IMR-90 (cell line): ENCODE measurements at regions not wholly inside any gene's neighbourhood (a gene's known extent, or its start where the extent isn't known, plus 50 kb on each side); places are given as distances from the start of the nearest gene placed in this dataset.

Source experiments
- ATAC-seq: fragments of 200-7000 bp; cut with Tn5 transposase; 2 replicates; pipeline ENCODE4 v1.9.1; 2020; ENCODE audit warnings: low read depth, mild to moderate bottlenecking, moderate library complexity
- BruUV-seq: library from RNA; stranded (reverse); fragments of 400-500 nt; replicated peaks from 2 replicates; lab custom pipeline; 2021; lab: Mats Ljungman, UMichigan
- CTCF ChIA-PET: fragments of 300-600 bp; formaldehyde crosslinking; extraction: SDS; loops from one replicate; lab custom pipeline; 2021; ENCODE audit warnings: antibody characterized with exemption; lab: Yijun Ruan, JAX
- POLR2A ChIA-PET: fragments of 300-600 bp; sonication (Branson Sonifier 250); formaldehyde crosslinking; loops from one replicate; lab custom pipeline; 2022; ENCODE audit warnings: antibody characterized with exemption; ENCODE audit not compliant: unreplicated experiment; lab: Charles Lee
- DNase-seq: peaks from one replicate; pipeline ENCODE4 v3.0.0; 2013
- H2AFZ ChIP-seq: replicated peaks from 2 replicates; pipeline ENCODE3; 2013; ENCODE audit warnings: low read length, mild to moderate bottlenecking; ENCODE audit not compliant: poor library complexity
- H2AK5ac ChIP-seq: 2 replicates; pipeline ENCODE4 v1.6.1; 2013; ENCODE audit warnings: low read depth, low read length, inconsistent platforms
- H2AK9ac ChIP-seq: replicated peaks from 2 replicates; pipeline ENCODE3; 2013; ENCODE audit warnings: mild to moderate bottlenecking, low read depth, low read length, moderate library complexity; ENCODE audit not compliant: poor library complexity
- H2BK120ac ChIP-seq: 2 replicates; pipeline ENCODE4 v1.6.1; 2013; ENCODE audit warnings: low read depth, low read length, inconsistent platforms
- H2BK15ac ChIP-seq: 3 replicates; pipeline ENCODE4 v1.6.1; 2013; ENCODE audit warnings: low read depth, low read length, inconsistent platforms
- H2BK20ac ChIP-seq: 2 replicates; pipeline ENCODE4 v1.6.1; 2013; ENCODE audit warnings: low read depth, mild to moderate bottlenecking, inconsistent platforms, low read length, moderate library complexity
- H2BK5ac ChIP-seq: 2 replicates; pipeline ENCODE4 v1.6.1; 2013; ENCODE audit warnings: mild to moderate bottlenecking, low read depth, low read length, inconsistent platforms; ENCODE audit not compliant: poor library complexity, severe bottlenecking
- H3K14ac ChIP-seq: replicated peaks from 2 replicates; pipeline ENCODE4 v1.6.1; 2013; ENCODE audit warnings: low read depth, low read length, inconsistent platforms
- H3K18ac ChIP-seq: 2 replicates; pipeline ENCODE4 v1.6.1; 2013; ENCODE audit warnings: low read depth, low read length, control low read depth
- H3K23ac ChIP-seq: 2 replicates; pipeline ENCODE4 v1.6.1; 2013; ENCODE audit warnings: low read depth, low read length, inconsistent platforms
- H3K27ac ChIP-seq: 2 replicates; pipeline ENCODE4 v1.5.1; 2013; ENCODE audit warnings: mild to moderate bottlenecking, control low read depth, low read length; ENCODE audit not compliant: insufficient read depth
- H3K27me3 ChIP-seq: 2 replicates; pipeline ENCODE4 v1.6.1; 2013; ENCODE audit warnings: low read length; ENCODE audit not compliant: control insufficient read depth, insufficient read depth
- H3K36me3 ChIP-seq: 2 replicates; pipeline ENCODE4 v1.6.1; 2013; ENCODE audit warnings: low read length, mixed read lengths; ENCODE audit not compliant: control insufficient read depth, insufficient read depth
- H3K4ac ChIP-seq: 2 replicates; pipeline ENCODE4 v1.6.1; 2013; ENCODE audit warnings: low read depth, low read length, inconsistent platforms
- H3K4me1 ChIP-seq: 2 replicates; pipeline ENCODE4 v1.6.1; 2013; ENCODE audit warnings: low read length, mixed read lengths; ENCODE audit not compliant: control insufficient read depth, insufficient read depth
- H3K4me2 ChIP-seq: 2 replicates; pipeline ENCODE4 v1.6.1; 2013; ENCODE audit warnings: low read depth, mild to moderate bottlenecking, control low read depth, low read length, moderate library complexity
- H3K4me3 ChIP-seq: 2 replicates; pipeline ENCODE4 v1.5.1; 2013; ENCODE audit warnings: low read depth, mild to moderate bottlenecking, control low read depth, low read length, moderate library complexity; ENCODE audit not compliant: insufficient read depth
- H3K56ac ChIP-seq: 2 replicates; pipeline ENCODE4 v1.6.1; 2013; ENCODE audit warnings: low read length, inconsistent platforms; ENCODE audit not compliant: insufficient read depth; ENCODE audit errors: extremely low read depth
- H3K79me1 ChIP-seq, 2 experiments: 2 replicates each; pipeline ENCODE4 v1.6.1; 2013; ENCODE audit warnings: low read length in 2 of 2, inconsistent platforms in 1 of 2, low read depth in 1 of 2
- H3K9ac ChIP-seq: 2 replicates; pipeline ENCODE4 v1.6.1; 2013; ENCODE audit warnings: low read depth, low read length, control low read depth
- H3K9me1 ChIP-seq: 2 replicates; pipeline ENCODE4 v1.6.1; 2013; ENCODE audit warnings: low read length, inconsistent platforms; ENCODE audit not compliant: insufficient read depth
- H3K9me3 ChIP-seq: 2 replicates; pipeline ENCODE4 v1.6.1; 2013; ENCODE audit warnings: low read length; ENCODE audit not compliant: control insufficient read depth, insufficient read depth
- H4K20me1 ChIP-seq: 2 replicates; pipeline ENCODE4 v1.6.1; 2013; ENCODE audit warnings: low read length, inconsistent platforms; ENCODE audit not compliant: insufficient read depth
- H4K5ac ChIP-seq: 2 replicates; pipeline ENCODE4 v1.6.1; 2013; ENCODE audit warnings: mild to moderate bottlenecking, low read depth, low read length, control low read depth
- H4K8ac ChIP-seq, 2 experiments: 2 replicates each; pipeline ENCODE4 v1.6.1; 2013; ENCODE audit warnings: low read depth in 2 of 2, low read length in 2 of 2, control low read depth in 1 of 2, inconsistent platforms in 1 of 2
- H4K91ac ChIP-seq: 2 replicates; pipeline ENCODE4 v1.6.1; 2013; ENCODE audit warnings: low read depth, low read length, inconsistent platforms; ENCODE audit not compliant: insufficient read depth
- CEBPB ChIP-seq: IDR thresholded peaks from 2 replicates; pipeline ENCODE4 v1.6.1; 2012; ENCODE audit warnings: low read depth, low read length, improper control_type of control experiment
- CHD1 ChIP-seq: IDR thresholded peaks from 2 replicates; pipeline ENCODE4 v1.6.1; 2012; ENCODE audit warnings: low read depth, low read length, improper control_type of control experiment
- MAFK ChIP-seq: IDR thresholded peaks from 2 replicates; pipeline ENCODE4 v1.6.1; 2012; ENCODE audit warnings: low read depth, low read length, improper control_type of control experiment
- MAZ ChIP-seq: IDR thresholded peaks from 2 replicates; pipeline ENCODE4 v1.6.1; 2012; ENCODE audit warnings: low read depth, mild to moderate bottlenecking, low read length, improper control_type of control experiment, moderate library complexity, borderline replicate concordance
- POLR2A ChIP-seq: IDR thresholded peaks from 2 replicates; pipeline ENCODE4 v1.6.1; 2012; ENCODE audit warnings: mild to moderate bottlenecking, low read depth, low read length
- RFX5 ChIP-seq: IDR thresholded peaks from 2 replicates; pipeline ENCODE4 v1.8.0; 2012; ENCODE audit warnings: low read depth, mild to moderate bottlenecking, low read length, moderate library complexity
- SMC3 ChIP-seq: fragments of 150-350 bp; IDR thresholded peaks from 2 replicates; pipeline ENCODE4 v1.6.1; 2016; ENCODE audit warnings: low read depth, mild to moderate bottlenecking, antibody characterized with exemption, low read length, moderate library complexity
- WGBS, 2 experiments: methylation state at CpG; one replicate each; pipeline versions ENCODE4 v1.1.5 to v1.1.7; 2013; ENCODE audit warnings: missing lambda C conversion rate in 2 of 2; ENCODE audit not compliant: insufficient read length in 1 of 2; ENCODE audit errors: extremely low coverage in 2 of 2; 5-methylcytosine and 5-hydroxymethylcytosine counted together
- dilution Hi-C: fragments of 300-500 bp; cut with HindIII; formaldehyde crosslinking; loops from one replicate; pipeline ENCODE4 v1.14.3; 2018; ENCODE audit warnings: low sequenced_read_pairs; ENCODE audit not compliant: unreplicated experiment
- in situ Hi-C: fragments of 300-500 bp; cut with MboI; formaldehyde crosslinking; loops from 3 replicates; pipeline ENCODE4 v1.14.3; 2019; ENCODE audit warnings: low sequenced_read_pairs, inconsistent platforms, mixed read lengths
- intact Hi-C: fragments of 100-400 bp; cut with micrococcal nuclease; formaldehyde crosslinking; loops from 2 replicates; pipeline ENCODE4 v1.10.0; 2022
- TF ChIP-seq, protein P1 (sequence below): conservative IDR thresholded peaks from 2 replicates; pipeline ENCODE4 v1.5.1; 2012; ENCODE audit warnings: mild to moderate bottlenecking, low read depth, low read length, improper control_type of control experiment

- TF ChIP-seq CHD1 (no peak), CEBPB (no peak), RFX5 (no peak), MAFK (no peak), MAZ (no peak), SMC3 (no peak), POLR2A (no peak)
- TF ChIP-seq, protein P1, sequence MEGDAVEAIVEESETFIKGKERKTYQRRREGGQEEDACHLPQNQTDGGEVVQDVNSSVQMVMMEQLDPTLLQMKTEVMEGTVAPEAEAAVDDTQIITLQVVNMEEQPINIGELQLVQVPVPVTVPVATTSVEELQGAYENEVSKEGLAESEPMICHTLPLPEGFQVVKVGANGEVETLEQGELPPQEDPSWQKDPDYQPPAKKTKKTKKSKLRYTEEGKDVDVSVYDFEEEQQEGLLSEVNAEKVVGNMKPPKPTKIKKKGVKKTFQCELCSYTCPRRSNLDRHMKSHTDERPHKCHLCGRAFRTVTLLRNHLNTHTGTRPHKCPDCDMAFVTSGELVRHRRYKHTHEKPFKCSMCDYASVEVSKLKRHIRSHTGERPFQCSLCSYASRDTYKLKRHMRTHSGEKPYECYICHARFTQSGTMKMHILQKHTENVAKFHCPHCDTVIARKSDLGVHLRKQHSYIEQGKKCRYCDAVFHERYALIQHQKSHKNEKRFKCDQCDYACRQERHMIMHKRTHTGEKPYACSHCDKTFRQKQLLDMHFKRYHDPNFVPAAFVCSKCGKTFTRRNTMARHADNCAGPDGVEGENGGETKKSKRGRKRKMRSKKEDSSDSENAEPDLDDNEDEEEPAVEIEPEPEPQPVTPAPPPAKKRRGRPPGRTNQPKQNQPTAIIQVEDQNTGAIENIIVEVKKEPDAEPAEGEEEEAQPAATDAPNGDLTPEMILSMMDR, result no peak
- H2AFZ ChIP-seq, result no peak overlapping the region
- H4K5ac ChIP-seq, result no peak overlapping the region
- ATAC-seq (no peak), DNase-seq (no peak)
- H3K79me1 ChIP-seq, result no peaks in the 10 kb centered on the region
- no peak overlapping the region for H3K4me3 ChIP-seq
- no peak overlapping the region for H3K56ac ChIP-seq
- no peaks in the 10 kb centered on the region for H3K4me1 ChIP-seq
- H3K27me3 ChIP-seq, result no peaks in the 10 kb centered on the region; the same call in 1 of the 2 replicates
- no peak overlapping the region for H3K23ac ChIP-seq
- no peak overlapping the region for H2AK9ac ChIP-seq
- WGBS, 2 experiments, result 63% methylated on average over 8 of the region's 11 CpGs; no CpG with 5 or more reads in 1 of the 2 experiments
- no peak overlapping the region for H2AK5ac ChIP-seq
- BruUV-seq, result no TSS peak
- H3K27ac ChIP-seq, result no peak overlapping the region
- ChIA-PET POLR2A (no interaction called here), CTCF (no interaction called here)
- no peak overlapping the region for H3K4me2 ChIP-seq
- H4K8ac ChIP-seq, result no peak overlapping the region
- no peak overlapping the region for H3K9ac ChIP-seq
- H2BK20ac ChIP-seq, result no peak overlapping the region
- H4K91ac ChIP-seq, result no peak overlapping the region
- in situ Hi-C loops (no loop called here), intact Hi-C loops (no loop called here), dilution Hi-C loops (no loop called here)
- H2BK5ac ChIP-seq, result no peak overlapping the region
- no peak overlapping the region for H3K4ac ChIP-seq
- no peaks in the 10 kb centered on the region for H3K36me3 ChIP-seq
- H2BK120ac ChIP-seq, result no peak overlapping the region
- no peaks in the 10 kb centered on the region for H3K9me1 ChIP-seq
- H3K18ac ChIP-seq, result no peak overlapping the region
- no peak overlapping the region for H2BK15ac ChIP-seq
- H4K20me1 ChIP-seq, result no peaks in the 10 kb centered on the region
- H3K14ac ChIP-seq, result no peak overlapping the region
- H3K9me3 ChIP-seq, result peaks cover 2% of the 10 kb centered on the region; the same call in 1 of the 2 replicates
Observed at GRCh38 chr11:70731271-70732022, 333.1 kb downstream of the CTTN start.
